ENCODE measurements at regions not wholly inside any gene's neighbourhood (a gene's known extent, or its start where the extent isn't known, plus 50 kb on each side); places are given as distances from the start of the nearest gene placed in this dataset.

DNA sequence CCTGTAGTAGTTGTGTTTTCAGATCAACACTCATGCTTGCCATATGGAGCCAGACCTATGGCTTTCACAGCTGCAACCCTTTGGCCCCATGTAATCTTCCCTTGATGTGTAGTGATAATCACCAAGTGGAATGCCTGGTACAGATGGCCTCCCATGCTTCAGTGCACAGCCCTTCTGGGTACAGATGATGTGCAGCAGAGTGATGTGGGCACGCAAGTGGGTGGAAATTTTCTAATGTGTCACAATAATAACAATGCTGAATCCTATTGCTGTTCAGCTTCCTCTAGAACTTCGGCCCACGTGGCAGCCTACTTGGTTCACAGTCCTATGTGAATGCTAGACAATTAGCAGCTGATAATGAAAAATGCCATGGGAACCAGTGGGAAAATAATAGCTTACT, 188.1 kb downstream of the SNAPC1 start:
- DNase-seq = no peak

DNA sequence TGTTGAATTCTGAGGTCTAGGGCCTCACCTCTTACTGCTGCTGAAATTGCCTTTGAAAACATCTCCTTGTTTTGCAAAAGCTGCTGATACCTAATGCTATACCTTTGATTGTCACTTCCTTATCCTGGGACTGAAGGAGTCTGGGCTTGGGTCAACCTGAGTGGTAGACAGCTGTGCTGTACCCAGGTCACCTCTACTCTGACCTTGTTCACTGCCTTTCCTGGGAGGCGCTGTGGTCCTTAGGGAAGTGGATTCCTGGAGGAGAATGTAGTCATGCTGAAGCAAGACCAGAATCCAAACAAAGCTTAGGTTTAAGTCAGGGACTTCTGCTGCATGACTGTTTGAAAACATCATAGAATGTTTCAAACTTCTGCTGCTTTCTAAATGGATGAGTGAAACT, 191.4 kb downstream of the SNAPC1 start:
- no peak for DNase-seq

DNA sequence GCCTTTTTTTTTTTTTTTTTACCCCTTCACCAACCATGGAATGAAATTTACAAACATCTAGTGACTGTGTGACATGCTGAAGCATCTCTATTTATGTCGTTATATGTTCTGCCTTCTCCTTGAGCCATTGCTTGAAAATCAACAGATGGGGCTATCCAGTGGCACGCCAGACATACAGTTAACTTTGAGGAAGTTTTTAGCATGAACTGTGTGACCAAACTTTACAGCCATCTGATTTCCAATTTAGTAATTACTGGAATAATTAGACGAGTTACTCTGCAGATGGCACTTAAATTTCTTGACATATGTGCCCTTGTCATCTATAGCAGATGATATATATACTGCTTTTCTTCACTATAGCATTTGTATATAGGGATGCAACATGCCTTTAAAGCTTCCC, 192.1 kb downstream of the SNAPC1 start:
- DNase-seq = no peak

DNA sequence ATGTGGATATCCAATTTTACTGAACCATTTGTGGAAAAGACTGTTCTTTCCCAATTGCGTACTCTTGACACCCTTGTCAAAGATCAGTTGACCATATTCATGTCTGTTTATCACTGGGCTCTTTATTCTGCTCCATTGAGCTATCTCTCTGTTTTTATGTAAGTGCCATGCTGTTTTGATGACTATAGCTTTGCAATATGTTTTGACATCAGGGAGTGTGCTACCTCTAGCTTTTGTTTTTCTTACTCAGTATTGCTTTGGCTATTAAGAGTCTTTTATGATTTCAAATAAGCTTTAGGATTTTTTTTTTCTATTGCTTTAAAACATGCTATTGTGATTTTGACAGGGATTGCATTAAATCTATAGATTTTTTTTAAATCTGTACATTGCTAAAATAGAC, 194.3 kb downstream of the SNAPC1 start:
- no peak for DNase-seq

DNA sequence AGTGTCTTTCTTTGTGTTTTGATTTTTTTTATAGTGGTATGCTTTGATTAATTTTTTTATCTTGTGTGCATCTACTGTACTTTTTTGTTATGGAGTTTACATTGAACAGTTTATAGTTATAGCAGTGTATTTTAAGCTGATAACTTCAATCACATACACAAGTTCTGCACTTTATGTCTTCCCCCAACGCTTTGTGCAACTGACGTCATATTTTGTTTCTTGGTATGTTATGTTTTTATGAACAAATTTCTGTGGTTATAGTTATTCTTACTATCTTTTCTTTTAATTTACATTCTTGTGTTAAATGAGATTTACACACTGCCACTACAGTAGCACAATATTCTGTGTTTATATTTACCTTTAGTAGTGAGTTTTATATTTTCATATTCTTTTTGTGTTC, 197.1 kb downstream of the SNAPC1 start:
- no peak for DNase-seq

DNA sequence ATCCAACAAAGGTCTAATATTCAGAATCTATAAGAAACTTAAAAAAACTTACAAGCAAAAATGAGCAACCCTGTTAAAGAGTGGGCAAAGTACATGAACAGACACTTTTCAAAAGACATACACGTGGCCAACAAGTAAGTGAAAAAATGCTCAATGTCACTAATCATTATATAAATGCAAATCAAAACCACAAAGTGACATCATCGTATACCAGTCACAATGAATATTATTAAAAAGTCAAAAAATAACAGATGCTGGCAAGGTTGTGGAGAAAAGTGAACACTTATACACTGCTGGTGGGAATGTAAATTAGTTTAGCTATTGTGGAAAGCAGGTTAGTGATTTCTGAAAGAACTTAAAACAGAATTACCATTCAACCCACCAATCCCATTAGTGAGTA, 199.1 kb downstream of the SNAPC1 start:
- no peak for DNase-seq

DNA sequence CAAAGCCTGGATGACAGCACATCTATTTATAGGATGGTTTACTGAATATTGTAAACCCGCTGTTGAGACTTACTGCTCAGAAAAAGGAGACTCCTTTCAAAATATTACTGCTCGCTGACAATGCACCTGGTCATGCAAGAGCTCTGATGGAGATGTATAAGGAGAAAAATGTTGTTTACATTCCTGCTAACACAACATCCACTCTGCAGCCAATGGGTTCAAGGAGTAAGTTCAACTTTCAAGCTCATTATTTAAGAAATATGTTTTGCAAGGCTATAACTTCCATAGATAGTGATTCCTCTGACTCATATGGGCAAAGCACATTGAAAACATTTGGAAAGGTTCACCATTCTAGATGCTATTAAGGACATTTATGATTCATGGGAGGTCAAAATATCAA, 201.7 kb downstream of the SNAPC1 start:
- DNase-seq = no peak

DNA sequence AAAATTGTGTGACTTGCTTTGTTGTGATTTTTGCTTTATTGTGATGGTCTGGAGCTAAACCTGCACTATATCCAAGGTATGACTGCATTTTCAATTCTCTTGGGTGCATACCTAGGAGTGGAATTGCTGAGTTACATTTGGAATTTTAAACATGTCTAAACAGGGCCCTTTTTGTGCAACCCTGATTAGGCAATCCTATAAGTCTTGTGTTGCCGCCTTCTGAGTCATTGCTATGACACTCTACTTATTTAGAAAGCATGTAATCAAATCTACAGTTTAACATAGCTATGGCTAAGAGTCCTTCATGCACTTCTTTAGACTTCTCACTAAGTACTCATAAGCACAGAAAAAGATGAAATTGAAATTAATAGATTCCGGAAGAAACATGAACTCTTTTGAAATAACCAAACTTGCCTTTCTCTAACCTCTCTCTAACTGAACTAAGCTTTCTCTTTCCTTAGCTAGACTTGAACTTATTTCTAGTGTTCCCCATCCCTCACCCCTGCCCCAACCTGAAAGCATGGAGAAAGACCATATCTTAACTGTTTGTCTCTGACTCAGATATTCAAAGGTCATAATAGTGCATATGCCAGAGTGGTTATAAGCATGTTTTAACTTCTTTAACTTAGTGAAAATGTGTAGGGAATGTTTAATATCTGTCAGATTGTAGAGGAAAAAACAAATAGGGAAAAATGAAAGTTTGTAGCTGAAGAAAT, 203.0 kb downstream of the SNAPC1 start:
- DNase-seq = peak; percentile 86

DNA sequence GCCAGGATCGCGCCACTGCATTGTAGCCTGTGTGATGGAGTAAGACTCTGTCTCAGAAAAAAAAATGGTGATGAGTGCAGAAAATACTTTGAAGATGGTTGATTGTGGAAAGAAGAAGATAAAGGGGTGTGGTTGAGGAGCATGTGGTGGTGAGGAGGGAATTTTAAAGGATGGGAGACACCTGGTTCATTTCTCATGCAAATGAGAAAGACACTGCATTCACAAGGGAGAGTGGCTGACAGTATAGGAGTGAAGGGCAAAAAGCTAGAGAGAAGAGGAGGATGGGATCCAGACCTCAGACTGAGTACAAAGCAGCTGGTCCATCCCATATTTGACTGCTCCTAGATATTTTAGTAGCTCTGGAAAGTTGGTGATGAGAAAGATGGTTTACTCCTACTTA, 206.0 kb downstream of the SNAPC1 start:
- DNase-seq = no peak

DNA sequence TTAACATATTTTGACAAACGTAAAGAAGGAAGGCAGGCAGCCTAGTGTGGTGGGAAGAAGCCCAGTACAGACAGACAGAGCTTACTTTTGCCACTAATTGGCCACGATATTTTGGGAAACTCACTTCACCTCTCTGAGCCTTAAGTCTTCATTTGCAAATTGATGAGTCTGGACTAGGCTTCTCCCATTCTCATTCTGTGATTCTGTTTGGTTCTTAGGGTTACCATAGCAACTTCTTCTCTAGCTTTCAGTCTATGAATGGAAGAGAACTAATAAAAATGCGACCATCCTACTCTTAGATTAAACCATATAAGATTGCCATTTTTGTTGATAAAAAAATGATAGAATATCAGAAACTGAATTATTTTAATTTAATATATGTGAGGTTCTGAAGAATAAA, 210.5 kb downstream of the SNAPC1 start:
- DNase-seq = no peak

DNA sequence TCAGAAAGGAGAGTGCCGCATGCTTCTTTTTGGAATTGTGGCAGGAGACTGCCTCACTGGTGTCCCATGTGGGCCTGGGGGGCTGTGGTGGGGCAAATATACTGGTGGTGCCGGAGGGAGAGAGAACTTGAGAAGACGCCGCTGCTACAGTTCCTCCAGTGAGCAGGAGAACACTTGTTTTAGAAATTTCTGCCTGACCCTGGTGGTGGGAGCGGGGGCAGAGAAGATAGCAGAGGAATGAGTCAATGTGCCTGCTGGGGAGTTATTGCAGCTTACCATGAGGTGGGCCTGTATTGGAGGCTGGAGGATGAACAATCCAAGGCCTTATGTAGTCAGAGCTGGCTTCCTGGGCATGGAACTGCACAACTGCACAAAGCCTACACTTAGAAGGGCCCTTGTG, 211.8 kb downstream of the SNAPC1 start:
- DNase-seq = peak; percentile 77

DNA sequence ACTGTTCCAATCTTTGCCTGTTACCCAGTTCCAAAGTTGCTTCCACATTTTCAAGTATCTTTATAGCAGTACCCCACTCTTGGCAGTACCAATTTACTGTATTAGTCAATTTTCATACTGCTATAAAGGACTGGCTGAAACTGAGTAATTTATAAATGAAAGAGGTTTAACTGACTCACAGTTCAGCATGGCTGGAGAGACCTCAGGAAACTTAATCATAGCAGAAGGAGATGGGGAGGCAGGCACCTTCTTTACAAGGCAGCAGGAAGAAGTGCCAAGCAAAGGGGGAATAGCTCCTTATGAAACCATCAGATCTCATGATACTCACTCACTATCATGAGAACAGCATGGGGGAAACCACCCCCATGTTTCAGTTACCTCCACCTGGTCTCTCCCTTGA, 215.0 kb downstream of the SNAPC1 start:
- no peak for DNase-seq

DNA sequence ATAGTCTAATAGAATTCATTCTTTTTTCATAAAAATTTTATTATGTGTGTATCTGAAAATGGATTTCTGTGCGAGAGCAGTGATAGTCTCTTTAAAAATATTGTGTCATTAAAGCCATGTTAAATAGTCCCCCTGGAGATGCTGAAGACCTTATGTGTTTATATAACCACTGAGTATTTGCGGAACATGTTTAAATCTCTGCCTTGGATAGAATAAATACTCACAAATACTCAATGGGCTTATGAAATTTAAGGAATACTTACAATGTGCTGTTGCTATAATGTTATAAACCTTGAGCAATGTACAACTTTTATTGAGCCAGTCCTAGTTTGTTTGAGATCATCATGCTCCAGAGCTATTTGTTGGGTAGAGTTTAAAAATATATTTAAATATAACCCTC, 226.0 kb downstream of the SNAPC1 start:
- no peak for DNase-seq

DNA sequence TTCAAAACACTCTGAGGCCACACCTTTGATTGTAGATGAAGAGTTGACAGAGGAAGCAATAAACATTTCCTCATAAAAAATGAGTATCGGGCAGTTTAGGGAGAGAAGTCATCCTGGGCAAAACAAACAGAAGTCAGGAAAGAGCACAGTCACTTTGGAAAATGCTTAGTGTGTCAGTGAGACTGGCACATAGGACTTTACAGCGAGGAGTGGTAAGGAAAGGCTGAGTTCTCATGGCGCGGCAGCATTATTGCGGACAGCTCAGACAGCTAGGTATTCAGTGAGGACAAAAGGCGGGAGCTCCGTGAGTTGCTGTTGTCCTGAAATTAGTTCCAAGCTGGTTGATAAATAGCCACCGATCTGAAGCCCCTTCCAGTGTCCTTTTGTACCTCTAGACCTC, 229.9 kb downstream of the SNAPC1 start:
- no peak for DNase-seq

DNA sequence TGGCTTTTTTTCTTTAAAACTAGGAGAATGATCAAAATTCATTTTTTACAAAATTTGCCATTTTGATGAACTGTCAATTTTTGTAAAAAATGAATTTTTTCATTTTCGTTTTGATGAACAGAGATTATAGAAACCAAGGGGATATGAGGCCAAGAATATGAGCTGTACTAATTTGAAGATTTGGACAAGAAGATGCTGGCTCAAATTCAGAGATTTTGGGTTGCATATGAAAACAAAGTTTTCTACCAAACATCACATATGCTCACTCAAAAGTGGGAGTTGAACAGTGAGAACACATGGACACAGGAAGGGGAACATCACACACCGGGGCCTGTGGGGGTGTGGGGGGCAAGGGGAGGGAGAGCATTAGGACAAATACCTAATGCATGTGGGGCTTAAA, 230.7 kb downstream of the SNAPC1 start:
- DNase-seq = no peak

DNA sequence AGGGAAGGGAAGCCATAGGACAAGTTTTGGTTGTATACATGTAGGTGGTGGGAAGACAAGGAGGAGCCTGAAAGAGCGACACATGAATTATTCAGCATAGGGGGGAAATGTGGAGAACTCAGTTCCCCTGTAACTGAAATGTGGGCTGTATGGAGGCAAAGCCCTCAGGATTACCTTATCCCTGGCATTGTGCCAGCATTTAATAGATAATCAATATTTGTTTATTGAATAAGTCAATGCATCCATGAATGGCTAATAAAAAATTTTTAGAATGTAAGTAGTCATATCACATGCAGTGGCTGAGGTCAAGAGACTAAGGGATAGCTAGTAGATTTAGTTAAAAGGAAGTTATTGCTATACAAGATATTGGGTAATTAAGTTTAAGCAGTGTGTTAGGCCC, 232.4 kb downstream of the SNAPC1 start:
- no peak for DNase-seq

DNA sequence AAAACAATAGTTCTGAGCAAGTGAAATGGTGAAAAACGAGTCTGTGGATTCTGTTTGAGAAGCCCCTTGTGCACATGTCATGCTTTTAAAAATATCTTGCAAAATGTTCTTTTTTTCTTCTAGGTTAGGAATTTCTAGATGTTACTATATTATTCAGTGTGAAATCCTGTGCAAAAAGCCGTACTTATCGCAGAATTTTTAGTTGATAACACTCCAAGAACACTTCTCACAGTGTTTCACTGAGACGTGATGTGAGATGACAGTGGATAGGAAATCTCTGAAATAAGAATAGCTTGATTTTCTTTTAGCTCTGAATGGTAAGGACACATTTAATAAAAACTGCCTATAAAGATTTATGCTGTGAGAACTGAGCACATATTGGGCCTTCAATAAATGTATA, 234.5 kb downstream of the SNAPC1 start:
- DNase-seq = no peak

DNA sequence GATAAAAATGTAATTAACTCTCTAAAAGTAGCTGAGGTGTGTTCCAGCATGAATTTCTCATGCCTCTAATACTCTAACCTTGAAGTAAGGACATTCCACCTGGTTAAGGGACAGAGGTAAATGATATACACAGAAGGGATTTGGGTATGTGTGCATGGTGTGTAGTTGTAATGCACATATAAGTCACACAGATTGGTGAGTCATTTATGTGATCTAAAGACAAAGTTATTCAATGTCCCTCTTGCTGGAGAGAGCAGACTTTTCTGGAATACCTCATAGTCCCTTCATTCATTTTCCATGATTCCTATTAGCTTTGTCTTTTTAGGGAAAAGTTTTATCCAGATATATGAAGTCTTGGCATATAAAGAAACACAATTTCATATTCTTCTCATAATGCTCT, 234.9 kb downstream of the SNAPC1 start:
- no peak for DNase-seq

DNA sequence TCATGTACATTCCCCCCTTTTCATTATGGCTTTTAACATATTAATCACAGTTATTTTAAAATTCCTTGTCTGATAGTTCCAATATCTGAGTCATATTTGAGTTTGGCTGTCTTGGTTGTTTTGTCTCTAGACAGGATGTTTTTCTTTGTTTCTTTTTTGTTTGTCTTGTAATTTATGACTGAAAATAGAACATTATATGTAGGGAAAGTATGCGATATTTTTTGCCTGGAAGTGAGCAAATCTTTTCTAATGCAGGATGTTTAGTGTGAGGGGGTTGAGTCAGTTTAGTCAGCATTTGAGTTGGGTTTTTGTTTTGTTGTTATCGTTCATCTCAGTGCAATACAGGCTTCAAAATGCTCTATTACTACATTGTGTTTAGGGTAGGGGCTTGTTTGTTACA, 239.7 kb downstream of the SNAPC1 start:
- peak; percentile 58 for DNase-seq

DNA sequence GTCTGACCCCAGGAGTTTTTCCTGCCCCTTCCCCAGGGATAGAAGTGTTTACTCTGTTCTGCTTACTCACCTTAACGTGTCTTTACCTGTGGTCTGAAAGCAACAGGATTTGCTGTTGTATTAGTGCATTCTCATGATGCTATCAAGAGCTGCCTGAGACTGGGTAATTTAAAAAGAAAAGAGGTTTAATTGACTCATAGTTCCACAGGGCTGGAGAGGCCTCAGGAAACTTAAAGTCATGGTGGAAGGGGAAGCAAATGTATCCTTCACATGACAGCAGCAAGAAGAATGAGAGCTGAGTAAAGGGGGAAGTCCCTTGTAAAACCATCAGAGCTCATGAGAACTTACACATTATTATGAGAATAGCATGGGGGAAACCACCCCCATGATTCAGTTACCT, 240.4 kb downstream of the SNAPC1 start:
- DNase-seq = peak; percentile 29

DNA sequence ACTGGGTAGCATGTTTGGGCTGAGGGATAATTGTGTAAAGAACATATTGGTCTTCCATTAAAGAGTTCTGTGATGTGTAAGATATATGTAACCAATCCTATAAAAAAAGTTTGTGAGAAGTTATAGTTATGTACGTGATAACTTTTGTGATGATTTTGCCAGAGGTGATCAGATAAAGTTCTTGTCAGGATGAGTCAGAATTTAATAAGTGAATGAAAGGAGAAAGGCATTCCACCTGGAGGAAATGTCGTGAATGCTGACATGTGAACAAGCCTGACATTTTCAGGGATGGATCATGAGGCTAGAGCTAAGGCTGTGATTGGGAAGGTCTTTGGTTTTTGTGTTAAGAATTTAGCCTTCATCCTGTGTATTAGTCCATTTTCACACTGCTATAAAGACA, 241.5 kb downstream of the SNAPC1 start:
- DNase-seq = no peak

DNA sequence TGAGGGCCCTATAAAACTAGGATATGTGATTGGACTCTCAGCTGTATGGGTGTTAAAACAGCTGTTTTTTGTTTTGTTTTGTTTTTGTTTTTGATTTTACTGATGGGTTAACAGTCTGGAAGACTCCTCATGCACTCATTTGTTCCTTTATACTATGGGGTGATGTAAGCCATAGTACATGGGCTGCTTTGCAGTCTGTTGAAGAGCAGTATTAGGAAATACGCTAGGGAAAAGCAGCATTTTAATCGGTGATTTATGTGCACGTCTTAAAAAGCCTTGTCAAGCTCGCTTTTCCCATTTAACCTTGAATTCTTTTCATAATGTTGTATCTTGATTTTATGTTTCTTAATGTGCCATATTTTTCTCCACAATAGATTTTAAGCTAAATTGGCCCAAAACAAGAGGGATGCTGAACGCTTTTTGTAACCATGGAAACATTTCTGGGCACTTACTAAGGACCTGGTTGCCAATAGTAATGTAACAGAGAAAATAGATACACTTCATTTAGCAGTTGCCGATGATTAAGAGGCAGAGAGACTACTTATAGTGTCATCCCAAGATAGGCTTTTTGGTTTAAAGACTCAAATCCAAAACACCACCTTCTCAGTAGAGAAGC, 244.0 kb downstream of the SNAPC1 start:
- DNase-seq = peak; percentile 22

DNA sequence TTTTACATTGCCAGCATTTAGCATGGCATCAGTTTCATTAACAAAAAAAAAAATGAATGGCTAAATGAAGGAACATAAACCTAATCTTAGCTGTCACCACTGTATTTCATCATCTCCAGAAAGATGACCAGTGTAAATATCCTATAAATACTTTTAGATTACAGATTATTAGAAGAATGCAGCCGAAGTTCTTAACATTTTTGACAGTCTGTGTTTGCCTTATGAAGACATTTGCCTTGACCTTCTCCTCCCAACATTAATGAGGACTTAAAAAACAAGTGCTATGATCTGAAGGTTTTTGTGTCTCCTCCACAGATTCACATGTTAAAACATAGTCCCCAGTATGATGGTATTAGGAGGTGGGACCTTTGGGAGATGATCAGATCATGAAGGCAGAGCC, 253.0 kb downstream of the SNAPC1 start:
- DNase-seq = peak; percentile 67

DNA sequence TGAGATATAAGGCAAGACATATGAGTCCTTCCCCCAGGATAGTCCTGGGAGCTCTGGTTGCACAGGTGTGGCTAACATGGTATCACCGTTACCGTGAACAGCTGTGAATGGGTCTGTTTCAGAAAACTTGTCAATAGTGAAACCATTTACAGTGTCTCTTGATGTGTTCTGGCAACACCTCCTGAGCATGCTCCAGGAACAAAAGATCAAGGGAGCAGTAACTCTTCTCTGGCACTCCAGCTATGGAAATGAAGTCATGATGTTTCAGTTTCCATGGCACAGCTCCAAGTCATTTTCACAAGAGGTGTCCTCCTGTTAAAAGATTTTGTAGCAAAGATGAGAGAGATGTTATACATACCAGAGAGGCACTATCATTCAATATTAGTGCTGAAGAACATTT, 253.7 kb downstream of the SNAPC1 start:
- peak; percentile 65 for DNase-seq

DNA sequence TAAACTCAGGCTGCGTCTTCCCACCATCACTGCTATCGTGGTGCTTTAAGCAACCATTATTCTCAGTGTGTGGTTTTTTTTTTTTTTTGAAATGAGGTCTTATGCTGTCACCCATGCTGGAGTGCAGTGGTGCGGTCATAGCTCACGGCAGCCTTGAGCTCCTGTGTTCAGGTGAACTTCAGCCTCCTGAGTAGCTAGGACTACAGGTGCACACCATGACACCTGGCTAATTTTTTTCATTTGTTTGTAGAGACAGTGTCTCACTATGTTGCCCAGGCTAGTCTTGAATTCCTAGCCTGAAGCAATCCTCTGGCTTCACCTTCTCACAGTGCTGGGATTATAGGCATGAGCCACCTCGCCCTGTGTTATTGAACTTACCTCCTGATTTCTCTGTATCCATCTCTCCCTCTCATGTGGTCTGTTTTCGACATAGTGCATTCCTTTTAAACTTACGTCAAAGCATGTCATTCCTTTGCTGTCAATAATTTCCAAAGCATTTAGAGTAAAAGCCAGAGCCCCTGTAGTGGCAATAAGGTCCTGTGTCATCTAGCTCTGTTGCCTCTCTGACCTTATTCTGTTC, 255.5 kb downstream of the SNAPC1 start:
- no peak for DNase-seq

Data from fibroblast of skin of scalp (primary cell).